Middle frontal gyrus (tissue), 1 donor: ENCODE measurements at regions not wholly inside any gene's neighbourhood (a gene's known extent, or its start where the extent isn't known, plus 50 kb on each side); places are given as distances from the start of the nearest gene placed in this dataset.

Experiments used
- DNase-seq: peaks from one replicate; pipeline ENCODE4 v3.0.0-alpha.2; 2015; ENCODE audit warnings: low spot score; ENCODE audit errors: extremely low spot score

GRCh38 chr6:91328241-91328640, 741.4 kb upstream of the MAP3K7 start:
- DNase-seq: no peak

- DNase-seq: no peak
These were observed 737.8 kb upstream of the MAP3K7 start for GRCh38 chr6:91324711-91325110.

- DNase-seq: no peak
These were observed 731.1 kb upstream of the MAP3K7 start for GRCh38 chr6:91317984-91318383.

- no peak for DNase-seq
These were observed 730.5 kb upstream of the MAP3K7 start for GRCh38 chr6:91317247-91317835.

- no peak for DNase-seq
These were observed 723.3 kb upstream of the MAP3K7 start for GRCh38 chr6:91310178-91310577.

GRCh38 chr6:91305755-91306154, 718.9 kb upstream of the MAP3K7 start:
- DNase-seq: no peak

- no peak for DNase-seq
These were observed 717.6 kb upstream of the MAP3K7 start for GRCh38 chr6:91304521-91304920.

- no peak for DNase-seq
These were observed 716.5 kb upstream of the MAP3K7 start for GRCh38 chr6:91303326-91303725.

- DNase-seq: no peak
These were observed 712.9 kb upstream of the MAP3K7 start for GRCh38 chr6:91299544-91300491.

GRCh38 chr6:91298543-91299145, 711.8 kb upstream of the MAP3K7 start:
- DNase-seq: no peak

GRCh38 chr6:91293395-91293794, 706.5 kb upstream of the MAP3K7 start:
- no peak for DNase-seq

- no peak for DNase-seq
These were observed 704.2 kb upstream of the MAP3K7 start for GRCh38 chr6:91291071-91291470.

GRCh38 chr6:91288741-91289140, 701.9 kb upstream of the MAP3K7 start:
- DNase-seq: no peak

- DNase-seq: no peak
These were observed 695.0 kb upstream of the MAP3K7 start for GRCh38 chr6:91281901-91282300.

GRCh38 chr6:91280494-91280830, 693.6 kb upstream of the MAP3K7 start:
- no peak for DNase-seq

- no peak for DNase-seq
These were observed 693.0 kb upstream of the MAP3K7 start for GRCh38 chr6:91279740-91280493.

GRCh38 chr6:91278416-91278815, 691.5 kb upstream of the MAP3K7 start:
- DNase-seq: no peak

GRCh38 chr6:91276315-91276714, 689.4 kb upstream of the MAP3K7 start:
- no peak for DNase-seq

GRCh38 chr6:91273729-91274128, 686.9 kb upstream of the MAP3K7 start:
- DNase-seq: no peak

- no peak for DNase-seq
These were observed 684.9 kb upstream of the MAP3K7 start for GRCh38 chr6:91271807-91272206.

GRCh38 chr6:91268941-91269340, 682.1 kb upstream of the MAP3K7 start:
- DNase-seq: no peak

GRCh38 chr6:91267246-91267645, 680.4 kb upstream of the MAP3K7 start:
- DNase-seq: no peak
